ENCODE measurements at regions not wholly inside any gene's neighbourhood (a gene's known extent, or its start where the extent isn't known, plus 50 kb on each side); places are given as distances from the start of the nearest gene placed in this dataset.

DNA sequence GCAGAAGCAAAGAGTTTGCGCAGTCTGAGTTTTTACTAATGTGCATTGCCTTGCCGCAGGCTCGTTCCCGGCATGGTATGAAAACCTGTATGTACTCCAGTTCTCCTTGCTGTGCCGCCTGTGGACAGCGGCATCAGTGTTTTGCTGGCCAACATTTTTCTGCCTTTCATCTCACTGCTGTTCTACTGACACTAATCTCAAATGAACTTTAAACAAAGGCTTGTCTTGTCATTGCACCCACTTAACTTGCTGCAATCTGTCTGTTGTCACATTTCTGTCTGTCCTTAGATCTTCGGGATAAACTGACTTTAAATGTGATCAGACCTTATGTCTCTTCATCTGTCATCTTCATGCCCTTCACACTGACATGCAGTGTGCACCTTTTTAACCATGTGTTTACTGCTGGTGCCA, 71.7 kb upstream of the ZNRF2 start:
- H2BK5ac ChIP-seq (ENCODE audit: low read depth, low read length, poor library complexity, severe bottlenecking): no peak overlapping the region
- H2BK15ac ChIP-seq (ENCODE audit: low read depth, low read length): no peak overlapping the region
- no peak overlapping the region for H3K4ac ChIP-seq (ENCODE audit: low read depth, low read length)
- dilution Hi-C loops (cut with HindIII; ENCODE audit: low sequenced_read_pairs, unreplicated experiment): no loop called here
- H3K4me1 ChIP-seq (ENCODE audit: control insufficient read depth, insufficient read depth, low read length): no peaks in the 10 kb centered on the region
- CTCF ChIA-PET: no interaction called here
- no peaks in the 10 kb centered on the region for H4K20me1 ChIP-seq (ENCODE audit: insufficient read depth, low read length)
- no peak overlapping the region for H4K5ac ChIP-seq (ENCODE audit: low read depth, low read length)
- no peaks in the 10 kb centered on the region for H3K36me3 ChIP-seq (ENCODE audit: control insufficient read depth, insufficient read depth, low read length)
- no peak overlapping the region for H4K91ac ChIP-seq (ENCODE audit: insufficient read depth, low read depth, low read length)
- no peak overlapping the region for H3K4me2 ChIP-seq (ENCODE audit: low read depth, low read length)
- no peak overlapping the region for H2AK5ac ChIP-seq (ENCODE audit: low read depth, low read length)
- H2BK120ac ChIP-seq (ENCODE audit: low read depth, low read length): no peak overlapping the region
- POLR2A ChIA-PET (ENCODE audit: unreplicated experiment): no interaction called here
- in situ Hi-C loops (cut with MboI; ENCODE audit: low sequenced_read_pairs): no loop called here
- no peak overlapping the region for H3K23ac ChIP-seq (ENCODE audit: low read depth, low read length)
- 11% methylated on average over 7 of the region's 7 CpGs; no CpG with 5 or more reads in 1 of the 2 experiments for WGBS, 2 experiments (ENCODE audit: extremely low coverage in 2 of 2, insufficient read length in 1 of 2)
- no peak for TF ChIP-seq RFX5 (IDR thresholded peaks at IDR 0.05; ENCODE audit: low read depth, low read length)
- no peak for TF ChIP-seq RAD21 (IDR thresholded peaks at IDR 0.05; ENCODE audit: low read length)
- TF ChIP-seq CEBPB (IDR thresholded peaks at IDR 0.05; ENCODE audit: low read depth, low read length): no peak
- TF ChIP-seq MAZ (IDR thresholded peaks at IDR 0.05; ENCODE audit: borderline replicate concordance, low read depth, low read length): no peak
- TF ChIP-seq, protein P1, sequence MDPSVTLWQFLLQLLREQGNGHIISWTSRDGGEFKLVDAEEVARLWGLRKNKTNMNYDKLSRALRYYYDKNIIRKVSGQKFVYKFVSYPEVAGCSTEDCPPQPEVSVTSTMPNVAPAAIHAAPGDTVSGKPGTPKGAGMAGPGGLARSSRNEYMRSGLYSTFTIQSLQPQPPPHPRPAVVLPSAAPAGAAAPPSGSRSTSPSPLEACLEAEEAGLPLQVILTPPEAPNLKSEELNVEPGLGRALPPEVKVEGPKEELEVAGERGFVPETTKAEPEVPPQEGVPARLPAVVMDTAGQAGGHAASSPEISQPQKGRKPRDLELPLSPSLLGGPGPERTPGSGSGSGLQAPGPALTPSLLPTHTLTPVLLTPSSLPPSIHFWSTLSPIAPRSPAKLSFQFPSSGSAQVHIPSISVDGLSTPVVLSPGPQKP (IDR thresholded peaks at IDR 0.05; ENCODE audit: borderline replicate concordance, low read depth, low read length): no peak
- no peak for TF ChIP-seq POLR2A (IDR thresholded peaks at IDR 0.05; ENCODE audit: low read depth, low read length)
- H2AK9ac ChIP-seq (replicated peaks; ENCODE audit: low read depth, low read length, poor library complexity): no peak overlapping the region
- no peak overlapping the region for H4K8ac ChIP-seq (ENCODE audit: low read depth in 2 of 2, low read length in 2 of 2)
- H3K27ac ChIP-seq (ENCODE audit: insufficient read depth, low read length): no peak overlapping the region
- H3K27me3 ChIP-seq (ENCODE audit: control insufficient read depth, insufficient read depth, low read length): peaks cover 9% of the 10 kb centered on the region
- intact Hi-C loops (cut with micrococcal nuclease): no loop called here
- H3K14ac ChIP-seq (replicated peaks; ENCODE audit: low read depth, low read length): no peak overlapping the region
- no TSS peak for BruUV-seq (replicated peaks)
- no peak overlapping the region for H2AFZ ChIP-seq (replicated peaks; ENCODE audit: low read length, poor library complexity)
- no peak overlapping the region for H3K4me3 ChIP-seq (ENCODE audit: insufficient read depth, low read depth, low read length)
- no peaks in the 10 kb centered on the region for H3K9me1 ChIP-seq (ENCODE audit: insufficient read depth, low read length)
- H3K9me3 ChIP-seq (ENCODE audit: control insufficient read depth, insufficient read depth, low read length): no peaks in the 10 kb centered on the region
- H3K18ac ChIP-seq (ENCODE audit: low read depth, low read length): no peak overlapping the region
- no peak overlapping the region for H2BK20ac ChIP-seq (ENCODE audit: low read depth, low read length)
- H3K79me1 ChIP-seq (ENCODE audit: low read depth in 1 of 2, low read length in 2 of 2): no peaks in the 10 kb centered on the region
- ATAC-seq (ENCODE audit: low read depth): peak; percentile 49; the same call in 1 of the 2 replicates
- H3K56ac ChIP-seq (ENCODE audit: extremely low read depth, insufficient read depth, low read length): no peak overlapping the region
- no peak for DNase-seq
- H3K9ac ChIP-seq (ENCODE audit: low read depth, low read length): no peak overlapping the region

Data from IMR-90 (cell line).